Posterior cingulate gyrus (tissue), 11 donors: ENCODE measurements at regions not wholly inside any gene's neighbourhood (a gene's known extent, or its start where the extent isn't known, plus 50 kb on each side); places are given as distances from the start of the nearest gene placed in this dataset.

Experiments
- DNase-seq, 10 donors: peaks; one replicate each; pipeline versions ENCODE4 v3.0.0 to v3.0.0-alpha.2; 2020 to 2021; ENCODE audit warnings: mixed read lengths in 3 of 10
- intact Hi-C: fragments of 100-400 bp; cut with DNase I; formaldehyde crosslinking; loops from one replicate; pipeline ENCODE4 v1.15.1; 2023

GRCh38 chr7:41879403-41879802 lies 176.5 kb upstream of the INHBA start:
- intact Hi-C loops, result no loop called here
- no peak for DNase-seq

GRCh38 chr7:41878309-41879295 lies 175.7 kb upstream of the INHBA start:
- no peak for DNase-seq
- intact Hi-C loops, result no loop called here

GRCh38 chr7:41877118-41877517 lies 174.2 kb upstream of the INHBA start:
- intact Hi-C loops, result no loop called here
- DNase-seq, result no peak

GRCh38 chr7:41875513-41875912 lies 172.6 kb upstream of the INHBA start:
- DNase-seq, result no peak
- intact Hi-C loops, result no loop called here

GRCh38 chr7:41874201-41874785 lies 171.4 kb upstream of the INHBA start:
- DNase-seq, result no peak
- intact Hi-C loops, result no loop called here

- intact Hi-C loops, result no loop called here
- no peak for DNase-seq
Measured at GRCh38 chr7:41873741-41874140, 170.9 kb upstream of the INHBA start.

- DNase-seq, result no peak
- intact Hi-C loops, result no loop called here
Measured at GRCh38 chr7:41872966-41873365, 170.1 kb upstream of the INHBA start.

GRCh38 chr7:41870461-41871138 lies 167.7 kb upstream of the INHBA start:
- no peak for DNase-seq
- intact Hi-C loops, result no loop called here

GRCh38 chr7:41869997-41870396 lies 167.1 kb upstream of the INHBA start:
- intact Hi-C loops, result no loop called here
- DNase-seq, result no peak

GRCh38 chr7:41869596-41869995 lies 166.7 kb upstream of the INHBA start:
- no peak for DNase-seq
- intact Hi-C loops, result no loop called here

- intact Hi-C loops, result no loop called here
- DNase-seq, result no peak
Measured at GRCh38 chr7:41869091-41869490, 166.2 kb upstream of the INHBA start.

GRCh38 chr7:41867639-41868280 lies 164.9 kb upstream of the INHBA start:
- DNase-seq, result no peak
- intact Hi-C loops, result no loop called here

- DNase-seq, result no peak
- intact Hi-C loops, result no loop called here
Measured at GRCh38 chr7:41862261-41862660, 159.4 kb upstream of the INHBA start.

- intact Hi-C loops, result no loop called here
- no peak for DNase-seq
Measured at GRCh38 chr7:41861642-41862041, 158.8 kb upstream of the INHBA start.

- no peak for DNase-seq
Measured at GRCh38 chr7:41858201-41858600, 155.3 kb upstream of the INHBA start.

GRCh38 chr7:41855798-41856197 lies 152.9 kb upstream of the INHBA start:
- DNase-seq, result no peak
- intact Hi-C loops, result no loop called here

More at GRCh38 chr7:41858201-41858600, 155.3 kb upstream of the INHBA start:
- intact Hi-C loops, result no loop called here

- no peak for DNase-seq
- intact Hi-C loops, result no loop called here
Measured at GRCh38 chr7:41847606-41848005, 144.7 kb upstream of the INHBA start.

- intact Hi-C loops, result no loop called here
- DNase-seq, result no peak
Measured at GRCh38 chr7:41847151-41847550, 144.3 kb upstream of the INHBA start.

- no peak for DNase-seq
- intact Hi-C loops, result no loop called here
Measured at GRCh38 chr7:41842956-41843355, 140.1 kb upstream of the INHBA start.

GRCh38 chr7:41837916-41838315 lies 135.0 kb upstream of the INHBA start:
- intact Hi-C loops, result no loop called here
- no peak for DNase-seq

- no peak for DNase-seq
- intact Hi-C loops, result no loop called here
Measured at GRCh38 chr7:41835976-41836530, 133.2 kb upstream of the INHBA start.
